Osteocyte (in vitro differentiated cells): ENCODE measurements at regions not wholly inside any gene's neighbourhood (a gene's known extent, or its start where the extent isn't known, plus 50 kb on each side); places are given as distances from the start of the nearest gene placed in this dataset.

Source experiments
- DNase-seq: peaks from one replicate; pipeline ENCODE4 v3.0.0; 2021; ENCODE audit warnings: mixed read lengths; ENCODE audit not compliant: unreplicated experiment; ENCODE audit errors: extremely low spot score
- H3K27ac Mint-ChIP-seq: one replicate; pipeline ENCODE4 v1.8.0; 2021; ENCODE audit warnings: mild to moderate bottlenecking, mixed read lengths; ENCODE audit not compliant: unreplicated experiment
- H3K27me3 Mint-ChIP-seq: one replicate; pipeline ENCODE4 v1.8.0; 2021; ENCODE audit warnings: mixed read lengths; ENCODE audit not compliant: unreplicated experiment
- H3K36me3 Mint-ChIP-seq: one replicate; pipeline ENCODE4 v1.8.0; 2021; ENCODE audit warnings: mixed read lengths; ENCODE audit not compliant: unreplicated experiment
- H3K4me1 Mint-ChIP-seq: one replicate; pipeline ENCODE4 v1.8.0; 2021; ENCODE audit warnings: mixed read lengths; ENCODE audit not compliant: unreplicated experiment
- H3K4me3 Mint-ChIP-seq: one replicate; pipeline ENCODE4 v1.8.0; 2021; ENCODE audit warnings: mild to moderate bottlenecking, moderate library complexity, mixed read lengths; ENCODE audit not compliant: unreplicated experiment
- H3K9me3 Mint-ChIP-seq: one replicate; pipeline ENCODE4 v1.8.0; 2021; ENCODE audit warnings: mixed read lengths; ENCODE audit not compliant: unreplicated experiment
- CTCF ChIP-seq: fragments of 200-600 bp; sonication (generic); IDR thresholded peaks from 2 replicates; pipeline ENCODE4 v1.5.0; 2021; ENCODE audit warnings: antibody characterized with exemption, mild to moderate bottlenecking, moderate library complexity

GRCh38 chr10:60466267-60467201 lies 76.9 kb upstream of the ANK3 start:
- no peak for DNase-seq
- no peaks in the 10 kb centered on the region for H3K27me3 Mint-ChIP-seq
- peaks cover 32% of the 10 kb centered on the region for H3K4me1 Mint-ChIP-seq
- H3K4me3 Mint-ChIP-seq: no peak overlapping the region
- no peaks in the 10 kb centered on the region for H3K36me3 Mint-ChIP-seq
- no peak for TF ChIP-seq CTCF
- H3K9me3 Mint-ChIP-seq: no peaks in the 10 kb centered on the region
- H3K27ac Mint-ChIP-seq: no peak overlapping the region

- H3K9me3 Mint-ChIP-seq: no peaks in the 10 kb centered on the region
- DNase-seq: no peak
- no peak overlapping the region for H3K27ac Mint-ChIP-seq
- no peaks in the 10 kb centered on the region for H3K36me3 Mint-ChIP-seq
- H3K27me3 Mint-ChIP-seq: no peaks in the 10 kb centered on the region
- no peak for TF ChIP-seq CTCF
- H3K4me3 Mint-ChIP-seq: no peak overlapping the region
- peaks cover 32% of the 10 kb centered on the region for H3K4me1 Mint-ChIP-seq
These were observed 76.1 kb upstream of the ANK3 start for GRCh38 chr10:60465801-60466200.

DNA sequence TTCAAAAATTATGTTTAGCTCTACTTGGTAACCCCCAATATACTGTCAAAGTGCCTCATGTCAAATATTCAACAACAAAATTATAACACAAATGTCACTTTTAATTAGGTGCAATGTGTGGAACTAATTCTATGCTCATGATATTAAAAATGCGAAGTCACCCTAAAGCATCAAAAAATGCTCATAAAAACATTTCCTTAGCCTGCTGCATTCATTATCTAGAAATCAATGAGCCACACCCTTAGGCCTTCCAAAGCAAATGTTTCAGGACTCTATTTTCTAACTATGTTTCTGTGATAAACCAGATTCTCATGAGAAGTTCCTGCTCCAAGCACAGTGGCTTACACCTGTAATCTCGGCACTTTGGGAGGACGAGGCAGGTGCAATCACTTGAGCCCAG lies 75.0 kb upstream of the ANK3 start:
- Mint-ChIP-seq H3K27me3 (no peaks in the 10 kb centered on the region), H3K27ac (no peak overlapping the region), H3K4me1 (peaks cover 32% of the 10 kb centered on the region), H3K4me3 (no peak overlapping the region), H3K36me3 (no peaks in the 10 kb centered on the region), H3K9me3 (no peaks in the 10 kb centered on the region)
- no peak for TF ChIP-seq CTCF
- DNase-seq: no peak

GRCh38 chr10:60463746-60464145 lies 74.1 kb upstream of the ANK3 start:
- Mint-ChIP-seq H3K9me3 (no peaks in the 10 kb centered on the region), H3K27me3 (no peaks in the 10 kb centered on the region)

More at GRCh38 chr10:60463746-60464145, 74.1 kb upstream of the ANK3 start:
- Mint-ChIP-seq H3K4me3 (no peak overlapping the region), H3K27ac (no peak overlapping the region), H3K36me3 (no peaks in the 10 kb centered on the region), H3K4me1 (peaks cover 32% of the 10 kb centered on the region)
- no peak for TF ChIP-seq CTCF
- DNase-seq: no peak
